Bronchial epithelial cell (primary cell): ENCODE measurements at regions not wholly inside any gene's neighbourhood (a gene's known extent, or its start where the extent isn't known, plus 50 kb on each side); places are given as distances from the start of the nearest gene placed in this dataset.

ENCODE experiments used
- DNase-seq: peaks from one replicate; pipeline ENCODE4 v3.0.0-alpha.2; 2010; ENCODE audit warnings: low read depth
- FAIRE-seq: peaks from 2 replicates; lab custom pipeline; 2011; peaks lifted over from hg19 to GRCh38; lab: Jason Lieb, UNC
- H3K27me3 ChIP-seq: 2 replicates; pipeline ENCODE4 v1.5.1; 2011; ENCODE audit warnings: low read length; ENCODE audit not compliant: control insufficient read depth, insufficient read depth
- H3K36me3 ChIP-seq: 2 replicates; pipeline ENCODE4 v1.5.1; 2011; ENCODE audit warnings: low read length; ENCODE audit not compliant: control insufficient read depth, insufficient read depth
- H3K4me3 ChIP-seq: 2 replicates; pipeline ENCODE4 v1.5.1; 2011; ENCODE audit warnings: mild to moderate bottlenecking, low read depth, low read length, control low read depth
- TF ChIP-seq, protein P1 (sequence below): IDR thresholded peaks from 2 replicates; pipeline ENCODE4 v1.5.1; 2011; ENCODE audit warnings: mild to moderate bottlenecking, moderate library complexity, low read length, control low read depth, inconsistent platforms; ENCODE audit not compliant: insufficient read depth, severe bottlenecking

DNA sequence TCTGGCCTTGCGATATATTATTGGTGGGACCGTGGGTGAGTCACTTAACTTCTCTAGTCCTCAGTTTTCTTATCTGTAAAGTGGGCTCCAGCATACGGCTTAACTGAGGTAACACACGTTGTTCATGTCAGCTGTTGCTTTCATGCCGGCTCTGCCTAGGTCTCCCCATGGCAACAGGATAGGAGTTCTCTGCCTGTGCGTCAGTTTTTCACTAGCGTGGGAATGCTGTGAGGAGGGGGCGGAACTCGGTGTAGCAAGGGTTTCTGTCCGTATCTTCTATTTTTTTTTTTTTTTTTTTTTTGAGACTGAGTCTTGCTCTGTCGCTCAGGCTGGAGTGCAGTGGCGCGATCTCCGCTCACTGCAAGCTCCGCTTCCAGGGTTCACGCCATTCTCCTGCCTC, 758.5 kb upstream of the RBFOX1 start:
- Histone ChIP-seq H3K27me3 (no peaks in the 10 kb centered on the region), H3K36me3 (no peaks in the 10 kb centered on the region), H3K4me3 (no peak overlapping the region)
- no peak for FAIRE-seq
- TF ChIP-seq, protein P1, sequence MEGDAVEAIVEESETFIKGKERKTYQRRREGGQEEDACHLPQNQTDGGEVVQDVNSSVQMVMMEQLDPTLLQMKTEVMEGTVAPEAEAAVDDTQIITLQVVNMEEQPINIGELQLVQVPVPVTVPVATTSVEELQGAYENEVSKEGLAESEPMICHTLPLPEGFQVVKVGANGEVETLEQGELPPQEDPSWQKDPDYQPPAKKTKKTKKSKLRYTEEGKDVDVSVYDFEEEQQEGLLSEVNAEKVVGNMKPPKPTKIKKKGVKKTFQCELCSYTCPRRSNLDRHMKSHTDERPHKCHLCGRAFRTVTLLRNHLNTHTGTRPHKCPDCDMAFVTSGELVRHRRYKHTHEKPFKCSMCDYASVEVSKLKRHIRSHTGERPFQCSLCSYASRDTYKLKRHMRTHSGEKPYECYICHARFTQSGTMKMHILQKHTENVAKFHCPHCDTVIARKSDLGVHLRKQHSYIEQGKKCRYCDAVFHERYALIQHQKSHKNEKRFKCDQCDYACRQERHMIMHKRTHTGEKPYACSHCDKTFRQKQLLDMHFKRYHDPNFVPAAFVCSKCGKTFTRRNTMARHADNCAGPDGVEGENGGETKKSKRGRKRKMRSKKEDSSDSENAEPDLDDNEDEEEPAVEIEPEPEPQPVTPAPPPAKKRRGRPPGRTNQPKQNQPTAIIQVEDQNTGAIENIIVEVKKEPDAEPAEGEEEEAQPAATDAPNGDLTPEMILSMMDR = no peak
- no peak for DNase-seq

DNA sequence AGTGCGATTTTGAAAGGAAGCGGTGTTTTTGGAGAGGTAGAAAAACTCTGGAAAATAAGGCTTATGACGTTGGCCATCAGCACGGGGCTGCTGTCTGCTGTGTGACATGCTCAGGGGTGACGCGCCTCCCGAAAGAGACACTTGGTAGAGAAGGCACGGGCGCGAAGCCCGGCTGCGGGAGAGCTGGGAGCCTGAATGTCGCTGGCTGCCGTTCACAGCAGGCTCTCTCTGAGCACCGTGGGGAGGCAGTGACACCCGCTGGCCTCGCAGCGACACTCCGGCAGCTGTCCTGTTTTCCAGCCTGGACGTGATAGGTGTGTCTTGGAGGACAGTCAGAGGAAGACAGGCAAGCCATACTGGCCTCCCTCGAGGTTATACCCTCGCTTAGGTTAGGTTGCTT, 759.1 kb upstream of the RBFOX1 start:
- no peak for DNase-seq

GRCh38 chr16:6571044-6571443, 761.6 kb upstream of the RBFOX1 start:
- FAIRE-seq = no peak
- H3K4me3 ChIP-seq = no peak overlapping the region
- no peaks in the 10 kb centered on the region for H3K27me3 ChIP-seq
- no peak for DNase-seq
- H3K36me3 ChIP-seq = no peaks in the 10 kb centered on the region
- TF ChIP-seq, protein P1 = no peak

More for the DNA sequence above, 759.1 kb upstream of the RBFOX1 start:
- no peaks in the 10 kb centered on the region for H3K36me3 ChIP-seq
- TF ChIP-seq, protein P1 = no peak
- no peaks in the 10 kb centered on the region for H3K27me3 ChIP-seq
- no peak for FAIRE-seq
- no peak overlapping the region for H3K4me3 ChIP-seq

DNA sequence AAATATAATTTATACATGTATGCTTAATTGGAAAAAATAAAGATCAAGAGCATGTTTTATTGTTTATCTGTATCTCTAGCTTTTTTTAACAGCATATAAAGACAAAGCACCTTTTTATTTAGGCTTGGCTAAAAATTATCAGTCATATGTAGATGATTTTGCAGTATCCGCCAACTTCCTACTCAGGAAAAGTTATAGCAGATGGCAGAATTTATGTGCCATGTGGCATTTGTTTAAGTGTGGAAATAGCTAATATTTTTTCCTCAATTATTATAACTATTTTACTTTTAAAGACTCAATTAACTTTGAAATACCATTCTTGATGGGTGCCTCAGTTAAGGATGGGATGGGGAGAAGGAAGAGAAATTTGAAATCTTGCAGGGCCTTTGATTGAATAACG, 762.1 kb upstream of the RBFOX1 start:
- FAIRE-seq (no peak), DNase-seq (no peak)
- TF ChIP-seq, protein P1 = no peak
- Histone ChIP-seq H3K27me3 (no peaks in the 10 kb centered on the region), H3K36me3 (no peaks in the 10 kb centered on the region), H3K4me3 (no peak overlapping the region)

DNA sequence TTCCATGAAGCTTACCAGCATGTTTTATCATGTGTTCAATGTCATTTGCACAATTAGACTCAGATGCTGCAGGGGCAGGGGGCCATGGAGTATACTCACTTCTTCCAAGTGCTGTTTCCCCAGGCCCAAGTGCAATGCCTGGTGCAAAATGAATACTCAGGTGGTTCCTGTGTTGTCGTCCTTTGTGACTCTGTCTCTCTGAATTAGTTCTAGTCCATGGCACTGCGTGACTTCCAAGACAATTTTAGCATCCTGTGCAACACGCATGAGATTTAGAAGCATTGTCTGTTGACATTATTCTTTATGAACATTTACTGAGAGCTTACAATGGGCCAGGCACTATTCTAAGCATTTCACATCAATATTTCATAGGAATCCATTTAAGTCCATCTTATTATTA, 769.7 kb upstream of the RBFOX1 start:
- FAIRE-seq (no peak), DNase-seq (no peak)
- TF ChIP-seq, protein P1 = no peak
- no peak overlapping the region for H3K4me3 ChIP-seq
- no peaks in the 10 kb centered on the region for H3K27me3 ChIP-seq
- no peaks in the 10 kb centered on the region for H3K36me3 ChIP-seq

DNA sequence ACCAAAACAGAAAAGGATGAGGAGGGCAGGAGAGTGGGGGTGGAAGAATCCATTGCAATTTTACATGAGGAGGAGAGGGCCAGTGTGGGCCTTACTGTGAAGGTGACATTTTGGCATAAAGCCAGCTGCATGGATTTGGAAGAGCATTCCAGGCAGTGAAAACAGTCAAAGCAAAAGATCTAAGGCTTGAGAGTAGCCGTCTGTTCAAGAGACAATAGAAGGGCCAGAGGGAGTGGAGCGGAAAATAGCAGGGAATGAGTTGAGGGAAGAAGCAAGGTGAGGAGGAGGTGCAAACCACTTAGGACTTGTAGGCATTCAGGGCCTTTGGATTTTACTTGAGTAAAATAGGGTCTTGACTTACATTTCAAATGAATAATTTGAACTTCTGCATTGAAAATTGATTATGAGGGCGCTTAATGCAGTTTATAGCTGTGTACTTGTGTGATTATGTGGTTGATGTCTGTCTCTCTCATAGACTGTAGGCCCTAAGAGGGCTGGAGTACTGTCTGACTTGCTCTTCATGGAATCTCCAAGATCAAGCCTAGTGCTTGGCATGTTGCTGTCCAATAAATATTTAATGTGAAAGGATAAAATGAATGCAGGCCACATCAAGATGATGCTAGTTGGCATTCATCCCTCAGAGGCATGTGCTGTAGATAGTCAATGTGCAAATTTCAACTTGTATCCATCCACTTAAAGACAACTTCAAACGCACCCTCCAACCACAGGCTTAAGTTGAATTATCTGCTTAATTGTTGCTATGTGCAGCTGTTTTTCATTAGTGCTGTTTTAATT, 772.1 kb upstream of the RBFOX1 start:
- TF ChIP-seq, protein P1 = no peak
- no peak overlapping the region for H3K4me3 ChIP-seq
- DNase-seq = no peak
- H3K27me3 ChIP-seq = no peaks in the 10 kb centered on the region
- no peaks in the 10 kb centered on the region for H3K36me3 ChIP-seq
- no peak for FAIRE-seq
